GM21825 (cell line): ENCODE measurements at regions not wholly inside any gene's neighbourhood (a gene's known extent, or its start where the extent isn't known, plus 50 kb on each side); places are given as distances from the start of the nearest gene placed in this dataset.
"Not testable (repeated sequence)": the region's sequence is repeated elsewhere in the genome, so short reads cannot be mapped to it uniquely, and the experiment has no call there.

Source experiments
- ATAC-seq: cut with Tn5 transposase; IDR thresholded peaks from one replicate; pipeline ENCODE4 v1.9.1; 2021; ENCODE audit warnings: mild to moderate bottlenecking, moderate library complexity; ENCODE audit not compliant: unreplicated experiment

DNA sequence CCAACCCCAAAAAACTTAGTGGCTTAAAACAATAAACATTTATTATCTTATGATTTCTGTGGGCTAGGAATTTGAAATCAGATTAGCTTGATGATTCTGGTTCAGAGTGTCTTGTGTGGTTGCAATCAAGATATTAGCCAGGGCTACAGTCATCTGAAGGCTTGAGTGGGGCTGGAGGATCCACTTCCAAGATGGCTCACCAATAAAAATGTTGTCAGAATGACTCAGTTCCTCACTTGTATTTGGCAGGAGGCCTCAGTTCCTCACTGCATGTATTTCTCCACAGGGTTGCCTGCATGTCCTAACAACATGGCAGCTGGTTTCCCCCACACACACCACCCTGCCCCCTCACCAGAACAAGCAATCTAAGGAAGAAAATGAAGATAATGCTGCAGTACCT is 98.2 kb upstream of the NIPBL start:
- ATAC-seq: no peak

DNA sequence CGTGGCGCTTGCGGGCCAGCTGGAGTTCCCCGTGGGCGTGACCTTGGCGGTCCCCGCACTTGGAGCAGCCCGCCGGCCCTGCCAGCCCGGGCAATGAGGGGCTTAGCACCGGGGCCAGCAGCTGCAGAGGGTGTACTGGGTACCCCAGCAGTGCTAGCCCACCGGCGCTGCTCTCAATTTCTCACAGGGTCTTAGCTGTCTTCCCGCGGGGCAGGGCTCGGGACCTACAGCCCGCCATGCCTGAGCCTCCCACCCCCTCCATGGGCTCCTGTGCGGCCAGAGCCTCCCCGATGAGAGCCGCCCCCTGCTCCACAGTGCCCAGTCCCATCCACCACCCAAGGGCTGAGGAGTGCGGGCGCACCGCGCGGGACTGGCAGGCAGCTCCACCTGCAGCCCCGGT is 94.0 kb upstream of the NIPBL start:
- ATAC-seq: not testable (repeated sequence)

DNA sequence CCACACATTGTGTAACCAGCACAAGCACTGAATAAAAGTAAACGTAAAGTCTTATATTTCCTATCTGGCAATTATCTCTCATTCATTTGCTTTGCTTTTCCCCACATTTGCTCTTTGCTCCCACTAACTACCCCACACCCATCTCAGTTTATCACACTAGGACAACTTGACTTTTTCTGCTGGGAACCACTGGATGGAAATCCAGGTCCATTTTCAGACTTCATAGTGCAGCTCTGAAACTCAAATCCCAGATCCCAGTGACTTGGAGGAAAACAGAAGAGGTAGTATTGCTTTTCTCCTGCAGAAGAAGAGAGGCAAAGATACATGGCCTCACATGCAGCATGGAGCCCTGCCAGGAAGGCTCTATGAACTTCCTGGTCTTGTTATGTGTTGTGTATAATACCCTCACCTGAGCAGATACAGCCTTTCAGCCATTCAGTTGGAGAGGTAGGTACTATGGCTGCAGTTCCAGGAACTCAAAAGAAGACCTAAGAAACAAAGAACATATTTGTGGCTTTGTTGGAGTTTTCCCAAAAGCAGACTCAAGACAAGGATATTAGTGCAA is 90.0 kb upstream of the NIPBL start:
- ATAC-seq: no peak

DNA sequence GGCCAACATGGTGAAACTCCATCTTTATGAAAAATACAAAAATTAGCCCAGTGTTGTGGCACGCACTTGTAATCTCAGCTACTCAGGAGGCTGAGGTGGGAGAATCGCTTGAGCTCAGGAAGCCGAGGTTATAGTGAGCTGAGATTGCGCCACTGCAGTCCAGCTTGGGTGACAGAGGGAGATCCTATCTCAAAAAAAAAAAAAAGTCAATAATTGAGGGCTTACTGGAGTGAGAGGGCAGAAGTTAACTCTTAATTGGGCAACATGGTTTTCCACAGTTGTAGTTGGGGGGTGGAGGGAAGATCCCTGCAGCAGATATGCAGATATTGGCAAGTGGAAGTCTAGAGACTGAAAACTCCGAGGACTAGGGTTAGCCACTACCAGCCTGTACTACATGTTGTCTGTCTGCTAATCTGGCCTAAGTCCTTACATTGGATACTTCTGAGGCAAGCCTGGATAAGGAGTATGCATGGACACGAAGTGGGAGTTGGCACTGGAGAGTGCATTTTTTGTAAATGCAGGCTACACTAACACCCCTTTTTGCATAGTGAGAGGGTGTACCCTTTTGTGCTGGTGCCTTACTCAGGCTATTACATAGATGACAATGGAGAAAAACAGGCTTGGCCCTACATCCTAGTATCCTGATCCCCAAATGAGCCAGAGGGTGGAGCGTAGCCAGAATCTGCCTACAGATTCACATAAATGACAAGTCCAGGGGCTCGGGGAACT is 89.0 kb upstream of the NIPBL start:
- no peak for ATAC-seq

DNA sequence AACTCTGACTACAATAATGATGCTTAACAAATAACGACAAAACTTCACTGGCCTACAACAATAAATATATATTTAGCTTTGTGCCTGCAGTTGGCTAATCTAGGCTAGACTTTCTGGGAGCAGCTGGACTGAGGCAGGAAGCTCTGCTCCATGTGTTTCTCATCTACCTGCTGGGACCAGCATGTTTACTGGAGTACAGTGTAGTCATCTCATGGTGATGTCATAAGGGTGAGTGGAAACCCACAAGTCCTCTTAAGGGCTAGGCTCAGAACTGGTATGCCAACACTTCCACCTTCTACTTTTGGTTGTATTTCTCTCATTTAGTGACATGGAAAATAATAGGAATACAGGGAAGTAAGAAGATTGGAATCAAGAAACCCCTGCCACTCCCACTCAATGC is 85.7 kb upstream of the NIPBL start:
- no peak for ATAC-seq

DNA sequence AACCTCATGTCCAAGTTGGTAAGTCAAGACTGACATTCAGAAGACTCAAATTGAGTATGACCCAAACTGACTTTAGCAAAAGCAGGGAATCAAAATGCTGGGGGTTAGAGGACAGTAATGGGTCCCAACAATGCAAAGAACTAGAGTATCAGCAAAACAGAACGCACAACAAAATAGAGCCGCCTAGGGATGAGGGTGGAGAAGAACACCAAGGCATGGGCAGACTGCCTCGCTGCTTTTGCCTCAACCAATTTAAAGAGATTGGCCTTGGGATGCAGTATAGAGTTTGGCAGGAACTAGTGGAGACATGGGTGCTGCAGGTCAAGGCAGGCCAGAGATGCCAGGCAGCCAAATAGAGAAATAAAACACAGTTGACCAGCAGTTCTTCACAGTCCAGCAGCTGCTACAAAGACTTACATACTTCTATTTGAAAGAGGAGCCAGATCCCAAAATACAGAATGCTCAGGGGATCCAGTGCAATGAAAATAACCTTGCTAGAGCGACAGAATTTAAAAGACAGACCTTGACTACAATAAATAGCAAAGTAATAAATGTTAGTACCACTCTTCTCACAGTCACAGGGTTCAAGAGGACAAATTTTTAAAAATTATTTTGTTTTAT is 83.9 kb upstream of the NIPBL start:
- ATAC-seq: no peak

DNA sequence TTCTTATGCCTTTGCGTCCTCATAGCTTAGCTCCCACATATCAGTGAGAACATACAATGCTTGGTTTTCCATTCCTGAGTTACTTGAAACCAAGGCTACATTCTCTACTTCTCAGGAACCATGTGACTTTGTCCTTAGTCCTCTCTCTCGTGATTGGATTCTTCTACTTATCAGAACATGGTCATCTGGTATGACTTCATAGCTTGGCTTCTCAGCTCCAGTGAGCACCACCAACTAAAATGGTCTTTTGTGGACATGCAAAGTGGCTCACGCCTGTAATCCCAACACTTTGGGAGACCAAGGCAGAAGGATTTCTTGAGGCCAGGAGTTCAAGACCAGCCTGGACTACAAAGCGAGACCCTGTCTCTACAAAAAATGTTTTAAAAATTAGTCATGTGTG is 81.2 kb upstream of the NIPBL start:
- ATAC-seq: no peak

DNA sequence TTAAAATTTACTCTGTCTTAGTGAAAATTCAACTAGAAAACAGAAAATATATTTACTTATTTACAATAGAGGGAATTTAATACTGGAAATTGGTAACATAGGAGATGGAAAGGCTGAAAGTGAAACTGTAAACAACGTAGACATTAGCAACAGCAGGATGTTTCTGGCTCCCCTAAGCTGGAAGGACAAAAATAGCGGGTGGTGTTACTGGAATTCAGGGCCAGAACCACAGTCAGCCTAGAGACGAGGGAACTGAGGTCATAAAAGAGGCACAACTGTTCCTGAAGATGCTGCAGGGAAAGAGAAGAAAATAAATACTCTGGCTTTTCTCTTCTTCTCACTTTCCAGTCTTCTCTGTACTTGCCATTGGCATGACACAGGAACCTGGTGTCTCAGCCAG is 80.4 kb upstream of the NIPBL start:
- ATAC-seq: no peak

DNA sequence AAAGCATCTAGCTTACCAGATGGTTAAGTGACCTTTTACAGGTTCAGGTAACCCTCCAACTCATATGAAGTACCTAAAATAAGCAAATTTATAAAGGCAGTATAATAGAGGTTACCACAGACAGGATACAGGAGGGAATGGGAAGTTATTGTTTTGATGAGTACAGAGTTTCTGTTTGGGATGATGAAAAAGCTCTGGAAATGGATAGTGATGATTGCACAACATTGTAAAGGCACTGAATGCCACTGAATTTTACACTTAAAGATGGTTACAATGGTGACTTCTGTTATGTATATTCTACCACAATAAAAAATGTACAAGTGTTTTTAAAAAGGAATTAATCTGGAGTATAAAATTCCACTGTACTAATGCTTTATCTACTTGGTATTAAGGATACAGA is 75.0 kb upstream of the NIPBL start:
- no peak for ATAC-seq

DNA sequence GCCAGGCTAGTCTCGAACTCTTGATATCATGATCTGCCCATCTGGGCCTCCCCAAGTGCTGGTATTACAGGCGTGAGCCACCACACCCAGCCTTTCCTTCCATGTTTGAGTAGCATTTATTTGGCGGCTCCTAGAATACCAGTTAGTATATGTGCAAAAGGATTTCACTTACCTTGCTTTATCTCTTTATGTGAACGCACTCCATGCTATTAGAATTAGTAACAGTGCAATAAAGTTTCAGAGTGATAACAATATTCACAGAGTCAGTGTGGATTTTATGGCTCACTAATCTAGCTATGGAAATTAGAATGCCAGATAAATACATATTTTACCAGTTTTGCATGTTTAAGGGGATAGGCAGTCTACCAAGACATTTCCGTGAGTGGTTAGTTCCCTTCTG is 74.4 kb upstream of the NIPBL start:
- no peak for ATAC-seq

DNA sequence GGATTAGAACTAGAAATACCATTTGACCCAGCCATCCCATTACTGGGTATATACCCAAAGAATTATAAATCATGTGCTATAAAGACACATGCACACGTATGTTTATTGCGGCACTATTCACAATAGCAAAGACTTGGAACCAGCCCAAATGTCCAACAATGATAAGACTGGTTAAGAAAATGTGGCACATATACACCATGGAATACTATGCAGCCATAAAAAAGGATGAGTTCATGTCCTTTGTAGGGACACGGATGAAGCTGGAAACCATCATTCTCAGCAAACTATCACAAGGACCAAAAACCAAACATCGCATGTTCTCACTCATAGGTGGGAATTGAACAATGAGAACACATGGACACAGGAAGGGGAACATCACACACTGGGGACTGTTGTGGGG is 63.3 kb upstream of the NIPBL start:
- ATAC-seq: not testable (repeated sequence)

DNA sequence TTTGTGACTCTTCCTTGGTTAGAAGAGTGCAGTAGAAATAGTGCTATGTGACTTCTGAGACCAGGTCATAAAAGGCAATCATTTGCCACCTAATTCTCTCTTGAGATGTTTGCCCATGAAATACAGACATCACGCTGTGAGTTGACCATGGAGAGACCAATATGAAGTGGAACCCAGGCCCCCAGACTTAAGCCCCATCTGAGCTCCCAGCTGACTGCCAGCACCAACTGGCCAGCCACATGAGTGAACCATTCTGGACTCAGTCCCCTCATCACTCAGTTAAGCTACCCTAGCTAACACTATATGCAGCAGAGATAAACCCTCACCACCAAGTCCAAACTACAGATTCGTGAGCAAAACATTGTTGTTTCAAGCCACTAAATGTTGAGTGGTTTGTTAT is 60.7 kb upstream of the NIPBL start:
- ATAC-seq: no peak

DNA sequence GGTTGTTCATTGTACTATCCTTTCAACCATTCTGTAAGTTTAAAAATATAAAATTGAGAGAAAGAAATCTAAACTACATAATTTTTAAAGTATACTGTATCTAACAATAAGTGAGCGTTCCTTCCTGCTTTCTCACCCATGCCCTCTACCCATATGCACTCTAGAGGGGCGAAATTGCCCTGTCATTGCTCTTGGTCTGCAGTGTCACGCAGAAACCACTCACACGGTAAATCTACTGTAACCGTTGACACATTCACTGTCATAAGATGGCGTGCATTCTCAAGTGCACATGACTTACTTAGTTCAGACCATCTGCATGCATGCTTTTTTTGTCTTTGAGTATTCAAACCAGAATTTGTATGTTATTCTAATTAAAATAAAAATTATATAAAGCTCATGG is 55.7 kb upstream of the NIPBL start:
- no peak for ATAC-seq

DNA sequence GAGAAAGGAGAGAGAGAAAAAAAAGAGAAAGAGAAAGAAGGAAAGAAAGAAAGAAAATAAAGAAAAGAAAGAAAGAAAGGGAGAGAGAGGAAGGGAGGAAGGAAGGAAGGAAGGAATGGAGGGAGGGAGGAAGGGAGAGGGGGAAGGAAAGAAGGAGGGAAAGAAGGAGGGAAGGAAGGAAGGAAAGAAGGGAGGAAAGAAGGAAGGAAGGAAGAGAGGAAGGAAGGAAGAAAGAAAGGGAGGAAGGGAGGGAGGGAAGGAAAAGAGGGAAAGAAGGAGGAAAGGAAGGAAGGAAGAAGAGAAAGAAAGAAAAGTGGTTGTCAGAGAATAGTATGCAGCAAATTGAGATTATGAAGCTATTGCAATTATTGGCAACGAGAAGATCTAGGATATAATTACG is 49.9 kb upstream of the NIPBL start:
- ATAC-seq: no peak
